Natural killer cell (primary cell): ENCODE measurements at regions not wholly inside any gene's neighbourhood (a gene's known extent, or its start where the extent isn't known, plus 50 kb on each side); places are given as distances from the start of the nearest gene placed in this dataset.

Experiments used
- ATAC-seq, 3 donors: fragments of 150-1000 bp in 2 of 3; fragments of 200-7000 bp in 1 of 3; cut with Tn5 transposase; 1 replicate in 1 of 3; 2 replicates in 2 of 3; pipeline ENCODE4 v1.10.0; 2021; ENCODE audit warnings: mild to moderate bottlenecking in 2 of 3, moderate library complexity in 2 of 3
- DNase-seq, 2 donors: peaks; one replicate each; pipeline versions ENCODE4 v3.0.0 to v3.0.0-alpha.2; 2013 to 2021; ENCODE audit warnings: mixed read lengths in 1 of 2
- H3K27ac ChIP-seq: one replicate; pipeline ENCODE4 v1.5.1; 2013; ENCODE audit warnings: mild to moderate bottlenecking, low read length
- H3K27me3 ChIP-seq: one replicate; pipeline ENCODE4 v1.6.1; 2013; ENCODE audit warnings: low read length; ENCODE audit not compliant: control insufficient read depth, insufficient read depth
- H3K36me3 ChIP-seq: one replicate; pipeline ENCODE4 v1.6.1; 2013; ENCODE audit warnings: low read length; ENCODE audit not compliant: control insufficient read depth, insufficient read depth
- H3K4me1 ChIP-seq: one replicate; pipeline ENCODE4 v1.6.1; 2013; ENCODE audit warnings: low read length; ENCODE audit not compliant: control insufficient read depth, insufficient read depth
- H3K4me3 ChIP-seq: one replicate; pipeline ENCODE4 v1.5.1; 2013; ENCODE audit warnings: low read length
- H3K9me3 ChIP-seq: one replicate; pipeline ENCODE4 v1.6.1; 2013; ENCODE audit warnings: low read length; ENCODE audit not compliant: control insufficient read depth, insufficient read depth
- H3K27ac Mint-ChIP-seq, 2 donors: one replicate each; pipeline ENCODE4 v1.8.0; 2022; ENCODE audit warnings: mild to moderate bottlenecking in 2 of 2, mixed read lengths in 2 of 2, moderate library complexity in 1 of 2
- H3K27me3 Mint-ChIP-seq, 2 donors: one replicate each; pipeline ENCODE4 v1.8.0; 2022; ENCODE audit warnings: low read depth in 2 of 2, mixed read lengths in 2 of 2
- H3K36me3 Mint-ChIP-seq: one replicate; pipeline ENCODE4 v1.8.0; 2022; ENCODE audit warnings: mixed read lengths
- H3K4me1 Mint-ChIP-seq, 2 donors: one replicate each; pipeline ENCODE4 v1.8.0; 2022; ENCODE audit warnings: mixed read lengths in 2 of 2
- H3K4me3 Mint-ChIP-seq: one replicate; pipeline ENCODE4 v1.8.0; 2022; ENCODE audit warnings: mild to moderate bottlenecking, moderate library complexity, mixed read lengths
- H3K9me3 Mint-ChIP-seq, 2 donors: one replicate each; pipeline ENCODE4 v1.8.0; 2022; ENCODE audit warnings: mixed read lengths in 2 of 2
- CTCF ChIP-seq: fragments of 200-600 bp; IDR thresholded peaks from one replicate; pipeline ENCODE4 v1.8.0; 2022; ENCODE audit warnings: antibody characterized with exemption
- WGBS: methylation state at CpG from one replicate; pipeline ENCODE4 v1.1.7; 2013; ENCODE audit warnings: missing lambda C conversion rate; ENCODE audit not compliant: insufficient coverage; 5-methylcytosine and 5-hydroxymethylcytosine counted together
- intact Hi-C: fragments of 100-400 bp; cut with micrococcal nuclease; formaldehyde crosslinking; loops from one replicate; pipeline ENCODE4 v1.14.2; 2022

- intact Hi-C loops, result no loop called here
Measured at GRCh38 chr10:78184851-78185692, 151.4 kb downstream of the RPS24 start.

GRCh38 chr10:78185693-78186055 lies 152.0 kb downstream of the RPS24 start:
- Mint-ChIP-seq H3K36me3 (no peaks in the 10 kb centered on the region), H3K9me3 (no peaks in the 10 kb centered on the region), H3K4me3 (no peak overlapping the region), H3K27ac (no peak overlapping the region), H3K4me1 (peaks cover 17 to 23% of the 10 kb centered on the region in 2 donors), H3K27me3 (no peaks in the 10 kb centered on the region)
- Histone ChIP-seq H3K27ac (no peak overlapping the region), H3K4me3 (no peak overlapping the region), H3K4me1 (no peaks in the 10 kb centered on the region), H3K36me3 (no peaks in the 10 kb centered on the region), H3K9me3 (no peaks in the 10 kb centered on the region), H3K27me3 (no peaks in the 10 kb centered on the region)
- no peak for TF ChIP-seq CTCF
- ATAC-seq, result no peak
- 87% methylated on average over 2 of the region's 2 CpGs for WGBS
- no peak for DNase-seq
- intact Hi-C loops, result no loop called here

More at GRCh38 chr10:78184851-78185692, 151.4 kb downstream of the RPS24 start:
- TF ChIP-seq CTCF, result no peak
- ATAC-seq (no peak), DNase-seq (no peak)
- peaks cover 12 to 17% of the 10 kb centered on the region in 2 donors for H3K4me1 Mint-ChIP-seq
- H3K27ac Mint-ChIP-seq, result no peak overlapping the region
- Histone ChIP-seq H3K36me3 (no peaks in the 10 kb centered on the region), H3K4me3 (no peak overlapping the region), H3K9me3 (no peaks in the 10 kb centered on the region), H3K4me1 (no peaks in the 10 kb centered on the region), H3K27me3 (no peaks in the 10 kb centered on the region), H3K27ac (no peak overlapping the region)
- no peak overlapping the region for H3K4me3 Mint-ChIP-seq
- no peaks in the 10 kb centered on the region for H3K27me3 Mint-ChIP-seq
- no peaks in the 10 kb centered on the region for H3K36me3 Mint-ChIP-seq
- 92% methylated on average over 19 of the region's 19 CpGs for WGBS
- H3K9me3 Mint-ChIP-seq, result no peaks in the 10 kb centered on the region

GRCh38 chr10:78186572-78186971 lies 152.9 kb downstream of the RPS24 start:
- no peak overlapping the region for H3K4me3 Mint-ChIP-seq
- Histone ChIP-seq H3K27me3 (no peaks in the 10 kb centered on the region), H3K27ac (no peak overlapping the region), H3K4me1 (no peaks in the 10 kb centered on the region), H3K36me3 (no peaks in the 10 kb centered on the region), H3K4me3 (no peak overlapping the region), H3K9me3 (no peaks in the 10 kb centered on the region)
- DNase-seq (no peak), ATAC-seq (no peak)
- WGBS, result 86% methylated on average over 1 of the region's 3 CpGs
- intact Hi-C loops, result no loop called here
- peaks cover 17 to 26% of the 10 kb centered on the region in 2 donors for H3K4me1 Mint-ChIP-seq
- no peaks in the 10 kb centered on the region for H3K27me3 Mint-ChIP-seq
- no peak for TF ChIP-seq CTCF
- no peak overlapping the region for H3K27ac Mint-ChIP-seq
- no peaks in the 10 kb centered on the region for H3K36me3 Mint-ChIP-seq
- no peaks in the 10 kb centered on the region for H3K9me3 Mint-ChIP-seq

GRCh38 chr10:78187371-78187770 lies 153.7 kb downstream of the RPS24 start:
- H3K4me3 ChIP-seq, result no peak overlapping the region
- no peaks in the 10 kb centered on the region for H3K9me3 Mint-ChIP-seq
- H3K36me3 ChIP-seq, result no peaks in the 10 kb centered on the region
- 100% methylated on average over 2 of the region's 2 CpGs for WGBS
- H3K4me3 Mint-ChIP-seq, result no peak overlapping the region
- peaks cover 17 to 26% of the 10 kb centered on the region in 2 donors for H3K4me1 Mint-ChIP-seq
- H3K36me3 Mint-ChIP-seq, result no peaks in the 10 kb centered on the region
- no peaks in the 10 kb centered on the region for H3K27me3 ChIP-seq
- no peaks in the 10 kb centered on the region for H3K9me3 ChIP-seq
- no peaks in the 10 kb centered on the region for H3K27me3 Mint-ChIP-seq
- no peaks in the 10 kb centered on the region for H3K4me1 ChIP-seq
- no peak for ATAC-seq
- no peak for DNase-seq
- H3K27ac Mint-ChIP-seq, result no peak overlapping the region
- intact Hi-C loops, result no loop called here
- H3K27ac ChIP-seq, result no peak overlapping the region
- TF ChIP-seq CTCF, result no peak
